Hepatocyte (in vitro differentiated cells): ENCODE measurements at regions not wholly inside any gene's neighbourhood (a gene's known extent, or its start where the extent isn't known, plus 50 kb on each side); places are given as distances from the start of the nearest gene placed in this dataset.

Source experiments
- DNase-seq: peaks from one replicate; pipeline ENCODE4 v3.0.0-alpha.2; 2016; ENCODE audit warnings: low spot score
- H2AFZ ChIP-seq: fragments of 200-600 bp; sonication (generic); 2 replicates; pipeline ENCODE4 v1.6.0; 2016; ENCODE audit warnings: antibody characterized with exemption, mild to moderate bottlenecking
- H3K27ac ChIP-seq: fragments of 200-600 bp; sonication (generic); 2 replicates; pipeline ENCODE4 v1.5.1; 2016; ENCODE audit warnings: mild to moderate bottlenecking
- H3K27me3 ChIP-seq: fragments of 200-600 bp; sonication (generic); 2 replicates; pipeline ENCODE4 v1.6.1; 2016
- H3K36me3 ChIP-seq: fragments of 200-600 bp; sonication (generic); replicated peaks from 2 replicates; pipeline ENCODE4 v1.5.1; 2016; ENCODE audit warnings: low read depth; ENCODE audit not compliant: insufficient read depth
- H3K4me1 ChIP-seq: fragments of 200-600 bp; sonication (generic); 2 replicates; pipeline ENCODE4 v1.5.1; 2016; ENCODE audit warnings: mild to moderate bottlenecking, moderate library complexity; ENCODE audit not compliant: insufficient read depth
- H3K4me2 ChIP-seq: fragments of 200-600 bp; sonication (generic); 2 replicates; pipeline ENCODE4 v1.6.0; 2016
- H3K4me3 ChIP-seq: fragments of 200-600 bp; sonication (generic); 2 replicates; pipeline ENCODE4 v1.5.1; 2016; ENCODE audit warnings: mild to moderate bottlenecking
- H3K79me2 ChIP-seq: fragments of 200-600 bp; sonication (generic); 2 replicates; pipeline ENCODE4 v1.6.0; 2017; ENCODE audit warnings: mild to moderate bottlenecking
- H3K9me2 ChIP-seq: fragments of 200-600 bp; sonication (generic); replicated peaks from 2 replicates; pipeline ENCODE4 v1.6.0; 2017; ENCODE audit warnings: mild to moderate bottlenecking; ENCODE audit not compliant: insufficient read depth
- H3K9me3 ChIP-seq: fragments of 200-600 bp; sonication (generic); 2 replicates; pipeline ENCODE4 v1.5.1; 2016; ENCODE audit warnings: low read depth, mild to moderate bottlenecking
- H4K20me1 ChIP-seq: fragments of 200-600 bp; sonication (generic); 2 replicates; pipeline ENCODE4 v1.6.0; 2016; ENCODE audit warnings: mild to moderate bottlenecking; ENCODE audit not compliant: insufficient read depth, poor library complexity, severe bottlenecking
- EZH2 ChIP-seq: fragments of 200-600 bp; sonication (generic); IDR thresholded peaks from 2 replicates; pipeline ENCODE4 v1.6.1; 2016; ENCODE audit warnings: antibody characterized with exemption, mild to moderate bottlenecking, borderline replicate concordance
- EZH2phosphoT487 ChIP-seq: fragments of 200-600 bp; sonication (generic); IDR thresholded peaks from one replicate; pipeline ENCODE4 v1.6.1; 2018; ENCODE audit warnings: antibody characterized with exemption, mild to moderate bottlenecking, low read depth, moderate library complexity; ENCODE audit not compliant: unreplicated experiment, severe bottlenecking
- WGBS: methylation state at CpG from one replicate; pipeline ENCODE4 v1.1.6; 2016; ENCODE audit warnings: low lambda C conversion rate; ENCODE audit errors: missing lambda C conversion rate; 5-methylcytosine and 5-hydroxymethylcytosine counted together
- TF ChIP-seq, protein P1 (sequence below): fragments of 200-600 bp; sonication (generic); IDR thresholded peaks from 2 replicates; pipeline ENCODE4 v1.5.1; 2016; ENCODE audit warnings: antibody characterized with exemption, mild to moderate bottlenecking; ENCODE audit not compliant: poor library complexity

DNA sequence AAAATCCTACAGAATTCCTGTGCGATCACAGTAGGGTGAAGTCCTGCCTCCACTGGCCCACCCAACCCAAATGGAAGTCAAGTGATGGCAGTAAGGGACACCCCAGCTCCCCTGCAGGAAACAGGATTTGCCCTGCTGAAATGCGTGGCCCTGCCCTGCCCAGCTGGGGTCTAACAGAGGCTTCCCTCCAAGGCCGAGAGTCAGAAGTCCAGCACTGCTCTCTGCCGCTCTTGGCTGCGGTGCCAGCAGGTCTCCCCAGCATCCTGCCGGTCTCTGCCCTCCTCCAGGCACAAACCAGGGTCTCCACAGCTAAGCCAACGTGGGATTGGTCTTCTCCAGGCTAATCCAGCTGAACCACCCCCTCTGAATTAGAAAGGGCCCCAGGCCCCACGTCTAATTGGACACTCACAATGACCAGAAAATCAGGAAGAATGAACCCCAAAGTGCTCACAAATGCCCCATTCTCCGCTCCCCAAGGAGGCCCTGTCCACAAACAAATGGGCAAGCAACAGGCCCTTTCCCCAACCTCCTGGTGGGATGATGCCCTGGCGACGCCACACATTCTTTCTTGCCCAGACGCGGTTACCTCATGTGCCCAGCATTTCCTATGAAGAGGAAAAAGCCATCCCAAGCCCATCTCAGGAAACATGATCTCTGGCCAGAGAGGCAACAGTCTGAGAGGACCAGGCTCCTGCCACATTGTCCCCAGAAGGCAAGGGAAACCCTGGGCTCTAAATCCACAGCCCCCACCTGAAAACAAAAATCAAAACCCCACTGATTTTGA is 117.2 kb downstream of the BANF2 start:
- Histone ChIP-seq H3K9me2 (no peaks in the 10 kb centered on the region), H3K27me3 (no peaks in the 10 kb centered on the region), H3K4me2 (no peak overlapping the region), H3K9me3 (no peaks in the 10 kb centered on the region), H3K79me2 (no peaks in the 10 kb centered on the region), H3K4me3 (no peak overlapping the region), H3K36me3 (no peaks in the 10 kb centered on the region), H3K27ac (no peak overlapping the region), H2AFZ (no peak overlapping the region), H4K20me1 (no peaks in the 10 kb centered on the region), H3K4me1 (no peaks in the 10 kb centered on the region)
- TF ChIP-seq EZH2 (no peak), EZH2phosphoT487 (no peak)
- TF ChIP-seq, protein P1, sequence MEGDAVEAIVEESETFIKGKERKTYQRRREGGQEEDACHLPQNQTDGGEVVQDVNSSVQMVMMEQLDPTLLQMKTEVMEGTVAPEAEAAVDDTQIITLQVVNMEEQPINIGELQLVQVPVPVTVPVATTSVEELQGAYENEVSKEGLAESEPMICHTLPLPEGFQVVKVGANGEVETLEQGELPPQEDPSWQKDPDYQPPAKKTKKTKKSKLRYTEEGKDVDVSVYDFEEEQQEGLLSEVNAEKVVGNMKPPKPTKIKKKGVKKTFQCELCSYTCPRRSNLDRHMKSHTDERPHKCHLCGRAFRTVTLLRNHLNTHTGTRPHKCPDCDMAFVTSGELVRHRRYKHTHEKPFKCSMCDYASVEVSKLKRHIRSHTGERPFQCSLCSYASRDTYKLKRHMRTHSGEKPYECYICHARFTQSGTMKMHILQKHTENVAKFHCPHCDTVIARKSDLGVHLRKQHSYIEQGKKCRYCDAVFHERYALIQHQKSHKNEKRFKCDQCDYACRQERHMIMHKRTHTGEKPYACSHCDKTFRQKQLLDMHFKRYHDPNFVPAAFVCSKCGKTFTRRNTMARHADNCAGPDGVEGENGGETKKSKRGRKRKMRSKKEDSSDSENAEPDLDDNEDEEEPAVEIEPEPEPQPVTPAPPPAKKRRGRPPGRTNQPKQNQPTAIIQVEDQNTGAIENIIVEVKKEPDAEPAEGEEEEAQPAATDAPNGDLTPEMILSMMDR: no peak
- WGBS: 88% methylated on average over 13 of the region's 13 CpGs
- no peak for DNase-seq

DNA sequence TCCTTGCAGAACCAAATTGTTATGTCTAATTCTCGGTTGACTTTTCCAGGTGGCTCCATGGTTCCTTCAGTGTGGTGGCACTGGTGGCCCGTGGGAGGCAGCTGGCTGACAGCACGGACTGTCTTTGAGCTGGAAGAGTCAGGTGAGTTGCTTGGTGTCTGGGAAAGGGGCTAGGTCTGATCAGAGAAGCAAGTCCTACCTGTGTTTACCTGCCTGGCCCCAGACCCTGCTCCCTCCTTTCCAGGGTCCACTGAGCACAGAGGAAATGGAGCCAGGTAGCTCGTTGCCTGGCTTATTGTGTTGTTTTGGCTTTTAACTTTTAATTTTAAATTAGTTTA is 111.8 kb downstream of the BANF2 start:
- Histone ChIP-seq H3K9me2 (no peaks in the 10 kb centered on the region), H3K4me1 (peaks cover 37% of the 10 kb centered on the region), H2AFZ (no peak overlapping the region), H3K79me2 (no peaks in the 10 kb centered on the region), H3K27me3 (no peaks in the 10 kb centered on the region), H3K36me3 (no peaks in the 10 kb centered on the region), H3K9me3 (no peaks in the 10 kb centered on the region), H3K4me3 (no peak overlapping the region), H4K20me1 (no peaks in the 10 kb centered on the region), H3K4me2 (no peak overlapping the region), H3K27ac (no peak overlapping the region)
- WGBS: 82% methylated on average over 4 of the region's 4 CpGs
- TF ChIP-seq EZH2phosphoT487 (no peak), EZH2 (no peak)
- DNase-seq: no peak

DNA sequence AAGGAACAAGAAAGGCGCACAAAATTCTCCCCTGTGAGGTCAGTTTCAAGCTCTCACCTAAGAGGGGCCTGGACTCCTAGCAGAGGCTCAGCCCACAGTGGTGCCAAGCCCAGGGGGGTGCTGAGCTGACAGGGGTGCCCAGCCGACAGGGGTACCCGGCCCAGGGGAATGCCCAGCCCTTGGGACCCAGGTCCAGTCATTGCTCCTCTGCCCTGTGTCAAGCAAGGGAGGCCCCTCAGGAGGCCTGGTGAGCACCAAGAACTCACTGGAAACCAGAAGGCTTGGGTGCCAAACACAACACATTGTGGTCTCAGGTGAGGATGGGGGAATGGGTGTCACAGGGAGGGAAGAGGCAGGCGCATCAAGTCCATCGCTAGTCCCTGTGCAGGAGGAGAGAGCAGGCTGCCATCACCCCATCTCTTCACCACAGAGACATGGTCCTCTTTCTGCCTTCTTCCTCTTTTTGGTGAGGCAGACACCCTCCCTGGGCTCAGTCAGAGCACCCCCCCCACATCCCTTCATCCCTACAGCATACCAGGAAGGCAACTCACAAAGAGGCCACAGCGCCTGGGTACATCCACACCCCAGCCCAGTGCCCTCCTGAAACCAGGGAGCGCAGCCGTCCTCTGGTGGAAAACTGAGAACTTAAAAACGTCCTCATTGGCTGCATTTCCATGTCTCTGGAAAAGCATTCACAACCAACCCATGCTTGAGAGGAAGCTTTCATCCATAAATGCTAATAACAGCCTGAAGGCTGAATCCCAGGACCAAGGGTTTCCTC is 111.3 kb downstream of the BANF2 start:
- Histone ChIP-seq H3K4me2 (no peak overlapping the region), H3K9me2 (no peaks in the 10 kb centered on the region), H3K9me3 (no peaks in the 10 kb centered on the region), H4K20me1 (no peaks in the 10 kb centered on the region), H3K4me1 (peaks cover 42% of the 10 kb centered on the region), H3K4me3 (no peak overlapping the region), H3K27ac (peak overlapping the region; percentile 98), H2AFZ (no peak overlapping the region), H3K27me3 (no peaks in the 10 kb centered on the region), H3K36me3 (no peaks in the 10 kb centered on the region), H3K79me2 (no peaks in the 10 kb centered on the region)
- 96% methylated on average over 9 of the region's 9 CpGs for WGBS
- DNase-seq: no peak
- TF ChIP-seq EZH2: no peak
- TF ChIP-seq EZH2phosphoT487: no peak
- TF ChIP-seq, protein P1: no peak

- Histone ChIP-seq H3K4me1 (peaks cover 46% of the 10 kb centered on the region), H4K20me1 (no peaks in the 10 kb centered on the region), H3K4me3 (no peak overlapping the region), H3K27me3 (no peaks in the 10 kb centered on the region), H3K27ac (peak overlapping the region; percentile 98), H3K36me3 (no peaks in the 10 kb centered on the region), H3K79me2 (no peaks in the 10 kb centered on the region), H3K4me2 (no peak overlapping the region), H3K9me3 (no peaks in the 10 kb centered on the region), H2AFZ (peak overlapping the region; percentile 14), H3K9me2 (no peaks in the 10 kb centered on the region)
- 50% methylated on average over 4 of the region's 4 CpGs for WGBS
- no peak for DNase-seq
- TF ChIP-seq EZH2phosphoT487 (no peak), EZH2 (no peak)
- TF ChIP-seq, protein P1: no peak
These were observed 110.4 kb downstream of the BANF2 start for GRCh38 chr20:17810062-17810631.
